K562 (cell line): ENCODE measurements at regions not wholly inside any gene's neighbourhood (a gene's known extent, or its start where the extent isn't known, plus 50 kb on each side); places are given as distances from the start of the nearest gene placed in this dataset.

Source experiments
- ATAC-seq: fragments of 200-7000 bp; cut with Tn5 transposase; 3 replicates; pipeline ENCODE4 v1.9.1; 2020; ENCODE audit warnings: moderate library complexity
- BruUV-seq: library from RNA; stranded (reverse); fragments of 400-500 nt; replicated peaks from 2 replicates; lab custom pipeline; 2021; lab: Mats Ljungman, UMichigan
- CTCF ChIA-PET: fragments of 300-600 bp; formaldehyde crosslinking; extraction: SDS; loops from one replicate; lab custom pipeline; 2021; ENCODE audit warnings: low intra/inter-chr PET ratio; lab: Yijun Ruan, JAX
- POLR2A ChIA-PET: fragments of 300-600, 350-650 bp; sonication (Branson Sonifier 250); formaldehyde crosslinking; extraction: SDS; loops from one replicate; lab custom pipeline; 2021; ENCODE audit warnings: antibody characterized with exemption, inconsistent platforms; lab: Yijun Ruan, JAX
- DNase-seq, 4 experiments: peaks; one replicate each; pipeline versions ENCODE4 v3.0.0 to v3.0.0-alpha.2; 2011 to 2018; ENCODE audit warnings: low spot score in 3 of 4, mixed read lengths in 3 of 4; ENCODE audit errors: extremely low read depth in 1 of 4
- FAIRE-seq: peaks from 2 replicates; lab custom pipeline; 2011; peaks lifted over from hg19 to GRCh38; lab: Jason Lieb, UNC
- H2AFZ ChIP-seq: 2 replicates; pipeline ENCODE4 v1.6.0; 2011; ENCODE audit warnings: low read depth, low read length, control low read depth, inconsistent platforms
- H3K27ac ChIP-seq: fragments of 200-600 bp; 3 replicates; pipeline ENCODE4 v1.8.0; 2011; ENCODE audit warnings: low read depth, mild to moderate bottlenecking, control low read depth, inconsistent platforms, low read length, moderate library complexity, mixed read lengths; ENCODE audit errors: extremely low read depth
- H3K27me3 ChIP-seq, 2 experiments: fragments of 300-600 bp in 1 of 2; 2 replicates in 1 of 2; 3 replicates in 1 of 2; pipeline versions ENCODE4 v1.6.0 to v1.8.0; 2011; ENCODE audit warnings: inconsistent platforms in 2 of 2, low read length in 2 of 2, mild to moderate bottlenecking in 1 of 2, mixed read lengths in 1 of 2, moderate library complexity in 1 of 2; ENCODE audit not compliant: control insufficient read depth in 2 of 2, insufficient read depth in 2 of 2
- H3K36me3 ChIP-seq: fragments of 300-600 bp; 3 replicates; pipeline ENCODE4 v1.8.0; 2011; ENCODE audit warnings: mild to moderate bottlenecking, low read length, inconsistent platforms; ENCODE audit not compliant: control insufficient read depth, insufficient read depth
- H3K4me1 ChIP-seq, 2 experiments: fragments of 200-600 bp in 1 of 2; replicated peaks in 1 of 2; 2 replicates in 1 of 2; 3 replicates in 1 of 2; pipeline versions ENCODE4 v1.5.1 to v1.8.0; 2011; ENCODE audit warnings: inconsistent platforms in 2 of 2, low read length in 2 of 2, mild to moderate bottlenecking in 1 of 2, mixed read lengths in 1 of 2, moderate library complexity in 1 of 2; ENCODE audit not compliant: control insufficient read depth in 2 of 2, insufficient read depth in 2 of 2
- H3K4me2 ChIP-seq: 2 replicates; pipeline ENCODE4 v1.6.1; 2011; ENCODE audit warnings: low read length, control low read depth, inconsistent platforms, mixed read lengths; ENCODE audit not compliant: insufficient read depth
- H3K4me3 ChIP-seq: fragments of 200-600 bp; sonication (generic), shearing (Covaris generic); 2 replicates; pipeline ENCODE4 v1.5.1; 2016; ENCODE audit warnings: control low read depth, inconsistent platforms
- H3K79me2 ChIP-seq: fragments of 200-600 bp; 3 replicates; pipeline ENCODE4 v1.8.0; 2011; ENCODE audit warnings: low read length, inconsistent platforms; ENCODE audit not compliant: control insufficient read depth, insufficient read depth
- H3K9ac ChIP-seq, 2 experiments: 2 replicates each; pipeline versions ENCODE4 v1.6.0 to v1.6.1; 2011; ENCODE audit warnings: low read depth in 2 of 2, low read length in 2 of 2, control low read depth in 1 of 2, inconsistent platforms in 1 of 2, mild to moderate bottlenecking in 1 of 2, mixed read lengths in 1 of 2; ENCODE audit not compliant: insufficient read depth in 1 of 2
- H3K9me1 ChIP-seq: one replicate; pipeline ENCODE4 v1.6.0; 2011; ENCODE audit warnings: inconsistent platforms, mild to moderate bottlenecking, low read length, moderate library complexity; ENCODE audit not compliant: control insufficient read depth, insufficient read depth
- H3K9me3 ChIP-seq: replicated peaks from 2 replicates; pipeline ENCODE4 v1.5.1; 2011; ENCODE audit warnings: low read depth, low read length, inconsistent platforms; ENCODE audit not compliant: control insufficient read depth, insufficient read depth
- H4K20me1 ChIP-seq: replicated peaks from 2 replicates; pipeline ENCODE4 v1.6.1; 2011; ENCODE audit warnings: low read length, inconsistent platforms, mixed read lengths; ENCODE audit not compliant: control insufficient read depth, insufficient read depth
- ASH1L ChIP-seq: fragments of 450-650 bp; IDR thresholded peaks from 2 replicates; pipeline ENCODE4 v1.6.1; 2018; ENCODE audit warnings: borderline replicate concordance, mild to moderate bottlenecking, low read depth; ENCODE audit not compliant: partially characterized antibody
- ATF7 ChIP-seq: fragments of 450-650 bp; IDR thresholded peaks from 2 replicates; pipeline ENCODE4 v1.7.1; 2014; ENCODE audit warnings: mild to moderate bottlenecking, moderate library complexity
- CHD4 ChIP-seq: fragments of 200-600 bp; sonication (generic); IDR thresholded peaks from 3 replicates; pipeline ENCODE4 v1.6.1; 2012; ENCODE audit warnings: low read depth, mild to moderate bottlenecking, mixed read lengths, low read length, inconsistent platforms; ENCODE audit not compliant: insufficient read depth, insufficient replicate concordance, poor library complexity, severe bottlenecking
- MAFG ChIP-seq: fragments of 450-650 bp; conservative IDR thresholded peaks from 2 replicates; pipeline ENCODE4 v1.6.1; 2016; ENCODE audit warnings: missing genetic modification characterization, missing compliant biosample characterization
- RFX7 ChIP-seq: fragments of 250-450 bp; sonication (Bioruptor Pico); IDR thresholded peaks from 2 replicates; pipeline ENCODE4 v1.5.1; 2021; ENCODE audit warnings: mild to moderate bottlenecking
- SNIP1 ChIP-seq: fragments of 450-650 bp; IDR thresholded peaks from 2 replicates; pipeline ENCODE4 v1.7.1; 2017; ENCODE audit warnings: low read depth, mild to moderate bottlenecking
- STAG1 ChIP-seq: sonication (generic); formaldehyde crosslinking; IDR thresholded peaks from 2 replicates; pipeline ENCODE4 v1.5.0; 2020; ENCODE audit warnings: missing genetic modification reagents, borderline replicate concordance
- TCF7L2 ChIP-seq: fragments of 150-350 bp; IDR thresholded peaks from 2 replicates; pipeline ENCODE4 v1.6.1; 2016; ENCODE audit warnings: low read depth, mild to moderate bottlenecking, low read length, moderate library complexity
- TOE1 ChIP-seq, 2 experiments: fragments of 450-650 bp in 1 of 2; sonication (generic) in 1 of 2; formaldehyde crosslinking in 1 of 2; IDR thresholded peaks; 2 replicates each; pipeline versions ENCODE4 v1.7.1 to v1.8.0; 2016 to 2022; ENCODE audit warnings: borderline replicate concordance in 2 of 2, mild to moderate bottlenecking in 2 of 2, antibody characterized with exemption in 1 of 2, inconsistent platforms in 1 of 2, low read depth in 1 of 2, missing genetic modification reagents in 1 of 2, moderate library complexity in 1 of 2
- in situ Hi-C: fragments of 300-500 bp; cut with MboI; formaldehyde crosslinking; loops from 4 replicates; pipeline ENCODE4 v1.15.0; 2018; ENCODE audit warnings: inconsistent platforms, mixed read lengths
- intact Hi-C: fragments of 100-400 bp; cut with micrococcal nuclease; formaldehyde crosslinking; loops from 2 replicates; pipeline ENCODE4 v1.14.2; 2022
- TF ChIP-seq, protein P1 (sequence below): fragments of 250-450 bp; sonication (Bioruptor Pico); IDR thresholded peaks from 2 replicates; pipeline ENCODE4 v1.4.0; 2020
- TF ChIP-seq, protein P2 (sequence below), 2 experiments: fragments of 450-650 bp in 1 of 2; sonication (generic) in 1 of 2; formaldehyde crosslinking in 1 of 2; IDR thresholded peaks in 1 of 2; conservative IDR thresholded peaks in 1 of 2; 2 replicates each; pipeline versions ENCODE4 v1.6.1 to v1.8.1; 2016 to 2023; ENCODE audit warnings: mild to moderate bottlenecking in 2 of 2, moderate library complexity in 2 of 2, inconsistent platforms in 1 of 2, missing genetic modification reagents in 1 of 2

DNA sequence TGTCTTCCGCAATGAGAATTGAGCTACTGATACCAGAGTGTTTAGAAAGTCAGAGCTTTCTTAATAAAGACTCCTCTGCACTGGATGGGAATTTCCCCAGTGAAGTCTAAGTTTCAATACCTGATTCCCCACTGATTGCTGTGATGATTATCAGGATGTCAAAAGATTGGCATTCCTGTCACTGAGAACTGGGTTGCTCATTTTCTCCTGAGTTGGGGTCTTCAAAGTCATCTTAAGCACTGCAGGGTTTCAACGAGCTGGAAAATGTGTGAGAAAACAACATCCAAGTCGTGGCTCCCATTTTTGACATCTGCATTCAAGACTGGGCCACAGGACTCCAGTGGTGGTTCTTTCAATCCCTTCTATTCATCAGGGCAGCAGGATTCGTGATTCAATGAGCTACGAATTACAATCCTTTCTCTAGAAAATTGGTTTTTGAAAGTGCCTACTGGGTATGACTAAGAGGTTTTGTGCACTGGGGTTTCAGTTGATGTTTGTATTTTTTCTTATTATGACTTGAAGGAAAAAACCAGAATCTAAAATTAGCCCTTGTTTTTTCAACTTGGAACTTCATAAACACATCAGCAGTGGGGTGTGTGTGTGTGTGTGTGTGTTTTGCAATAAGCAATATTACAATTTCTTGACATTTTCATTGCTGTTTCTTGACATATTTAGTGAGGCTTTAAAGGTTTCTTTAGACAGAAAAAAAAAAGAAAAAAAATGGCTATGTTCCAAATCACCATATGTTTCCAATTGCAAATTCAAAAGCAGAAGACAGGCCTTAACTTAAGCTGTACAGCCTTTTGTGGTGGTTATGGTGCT lies 233.0 kb downstream of the FAM76B start (continued):
- TF ChIP-seq, protein P1, sequence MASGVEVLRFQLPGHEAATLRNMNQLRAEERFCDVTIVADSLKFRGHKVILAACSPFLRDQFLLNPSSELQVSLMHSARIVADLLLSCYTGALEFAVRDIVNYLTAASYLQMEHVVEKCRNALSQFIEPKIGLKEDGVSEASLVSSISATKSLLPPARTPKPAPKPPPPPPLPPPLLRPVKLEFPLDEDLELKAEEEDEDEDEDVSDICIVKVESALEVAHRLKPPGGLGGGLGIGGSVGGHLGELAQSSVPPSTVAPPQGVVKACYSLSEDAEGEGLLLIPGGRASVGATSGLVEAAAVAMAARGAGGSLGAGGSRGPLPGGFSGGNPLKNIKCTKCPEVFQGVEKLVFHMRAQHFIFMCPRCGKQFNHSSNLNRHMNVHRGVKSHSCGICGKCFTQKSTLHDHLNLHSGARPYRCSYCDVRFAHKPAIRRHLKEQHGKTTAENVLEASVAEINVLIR (CRISPR knock-in tag), result no peak
- no peak for TF ChIP-seq ASH1L
- TF ChIP-seq MAFG, result 0 out of 2 replicates have a peak, but pooled peaks have one; percentile 9
- TF ChIP-seq ATF7, result 0 out of 2 replicates have a peak, but pooled peaks have one; percentile 4
- no peak for TF ChIP-seq SNIP1
- no peak for TF ChIP-seq CHD4
- TF ChIP-seq STAG1 (CRISPR knock-in tag), result no peak
- TF ChIP-seq TOE1 (IDR thresholded peaks at IDR 0.05; ENCODE audit: borderline replicate concordance), result no peak
- no peak for TF ChIP-seq TOE1 (CRISPR knock-in tag; IDR thresholded peaks at IDR 0.05; ENCODE audit: borderline replicate concordance, low read depth)
- TF ChIP-seq TCF7L2, result no peak

DNA sequence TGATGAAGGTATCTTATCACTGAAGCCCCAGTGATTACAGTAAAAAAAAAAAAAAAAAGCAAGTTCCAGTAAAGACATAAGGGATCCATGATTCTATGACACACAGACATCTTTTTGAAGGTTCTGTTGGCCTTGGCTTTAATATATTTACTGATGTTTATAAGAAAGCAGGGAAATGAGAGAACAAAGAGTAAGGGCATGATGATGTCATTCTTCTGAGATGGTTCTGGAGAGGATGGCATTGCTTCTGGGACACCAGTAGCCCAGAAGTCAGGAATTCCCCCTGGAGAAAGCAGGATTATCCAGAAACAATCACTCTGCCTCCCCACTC lies 233.6 kb downstream of the FAM76B start:
- Histone ChIP-seq H4K20me1 (no peaks in the 10 kb centered on the region), H3K9me1 (no peaks in the 10 kb centered on the region), H3K27ac (no peak overlapping the region), H3K36me3 (no peaks in the 10 kb centered on the region), H3K4me1 (no peaks in the 10 kb centered on the region; a peak in 1 of 5 replicates), H3K4me2 (no peak overlapping the region), H3K9me3 (no peaks in the 10 kb centered on the region), H3K27me3 (peaks cover 4% of the 10 kb centered on the region in 2 experiments; a peak in 2 of 5 replicates), H2AFZ (no peak overlapping the region), H3K4me3 (no peak overlapping the region), H3K79me2 (no peaks in the 10 kb centered on the region), H3K9ac (no peak overlapping the region)
- TF ChIP-seq ATF7, result 0 out of 2 replicates have a peak, but pooled peaks have one; percentile 18
- TF ChIP-seq, protein P2, sequence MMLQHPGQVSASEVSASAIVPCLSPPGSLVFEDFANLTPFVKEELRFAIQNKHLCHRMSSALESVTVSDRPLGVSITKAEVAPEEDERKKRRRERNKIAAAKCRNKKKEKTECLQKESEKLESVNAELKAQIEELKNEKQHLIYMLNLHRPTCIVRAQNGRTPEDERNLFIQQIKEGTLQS (IDR thresholded peaks at IDR 0.05), result peak; percentile 62; the same call in 1 of the 2 replicates
- TF ChIP-seq, protein P2 (CRISPR knock-in tag; conservative IDR thresholded peaks at IDR 0.05), result no peak
- no peak for TF ChIP-seq RFX7 (CRISPR knock-in tag)
- ChIA-PET POLR2A (interaction anchor here (2.1 kb wide), 1 partner anchor 12 kb away, joined by 6 read pairs; no protein-coding TSS in a partner anchor), CTCF (no interaction called here)
- DNase-seq, result no peak
- in situ Hi-C loops, result no loop called here
- FAIRE-seq, result no peak
- no TSS peak for BruUV-seq
- no peak for ATAC-seq
- intact Hi-C loops, result no loop called here
